ENCODE measurements at regions not wholly inside any gene's neighbourhood (a gene's known extent, or its start where the extent isn't known, plus 50 kb on each side); places are given as distances from the start of the nearest gene placed in this dataset.

DNA sequence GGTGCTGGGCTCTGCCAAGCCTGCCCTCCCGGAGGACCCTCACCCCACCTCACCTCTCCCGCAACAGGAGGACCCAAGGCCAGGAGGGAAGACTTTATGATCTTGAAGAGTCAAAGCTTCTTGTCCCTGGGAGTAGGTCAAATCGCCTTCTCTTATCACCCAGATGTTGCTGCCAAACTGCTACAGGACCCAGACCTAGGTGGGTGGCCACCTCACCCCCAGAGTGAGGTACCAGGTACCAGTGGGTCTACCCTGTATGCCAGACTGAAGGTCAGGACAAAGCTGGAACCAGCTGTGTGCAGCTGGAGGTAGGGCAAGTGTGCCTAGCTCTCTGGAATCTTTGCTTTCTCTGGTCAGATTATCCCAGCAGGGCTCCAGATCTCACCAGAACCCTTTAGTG is 197.2 kb downstream of the ZFP36L2 start:
- TF ChIP-seq, protein P1, sequence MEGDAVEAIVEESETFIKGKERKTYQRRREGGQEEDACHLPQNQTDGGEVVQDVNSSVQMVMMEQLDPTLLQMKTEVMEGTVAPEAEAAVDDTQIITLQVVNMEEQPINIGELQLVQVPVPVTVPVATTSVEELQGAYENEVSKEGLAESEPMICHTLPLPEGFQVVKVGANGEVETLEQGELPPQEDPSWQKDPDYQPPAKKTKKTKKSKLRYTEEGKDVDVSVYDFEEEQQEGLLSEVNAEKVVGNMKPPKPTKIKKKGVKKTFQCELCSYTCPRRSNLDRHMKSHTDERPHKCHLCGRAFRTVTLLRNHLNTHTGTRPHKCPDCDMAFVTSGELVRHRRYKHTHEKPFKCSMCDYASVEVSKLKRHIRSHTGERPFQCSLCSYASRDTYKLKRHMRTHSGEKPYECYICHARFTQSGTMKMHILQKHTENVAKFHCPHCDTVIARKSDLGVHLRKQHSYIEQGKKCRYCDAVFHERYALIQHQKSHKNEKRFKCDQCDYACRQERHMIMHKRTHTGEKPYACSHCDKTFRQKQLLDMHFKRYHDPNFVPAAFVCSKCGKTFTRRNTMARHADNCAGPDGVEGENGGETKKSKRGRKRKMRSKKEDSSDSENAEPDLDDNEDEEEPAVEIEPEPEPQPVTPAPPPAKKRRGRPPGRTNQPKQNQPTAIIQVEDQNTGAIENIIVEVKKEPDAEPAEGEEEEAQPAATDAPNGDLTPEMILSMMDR (IDR thresholded peaks at IDR 0.05) = no peak
- no peak for TF ChIP-seq POLR2A (IDR thresholded peaks at IDR 0.05)

All from body of pancreas (tissue), 4 donors.